Stimulated activated CD4-positive, alpha-beta T cell treated with anti-CD3 and anti-CD28 coated beads, Interleukin-15, amount 100 ng/mL, for 1 hour (primary cell): ENCODE measurements at regions not wholly inside any gene's neighbourhood (a gene's known extent, or its start where the extent isn't known, plus 50 kb on each side); places are given as distances from the start of the nearest gene placed in this dataset.

ENCODE experiments used
- DNase-seq, 2 donors: peaks; one replicate each; pipeline ENCODE4 v3.0.0-alpha.2; 2020; ENCODE audit warnings: low read depth in 1 of 2, low spot score in 1 of 2

- no peak for DNase-seq
Measured at GRCh38 chr4:138964716-138965426, 50.7 kb upstream of the NOCT start.

GRCh38 chr4:138963412-138963811 lies 52.2 kb upstream of the NOCT start:
- DNase-seq, result no peak

- no peak for DNase-seq
Measured at GRCh38 chr4:138961664-138962063, 53.9 kb upstream of the NOCT start.

- no peak for DNase-seq
Measured at GRCh38 chr4:138961129-138961528, 54.5 kb upstream of the NOCT start.

GRCh38 chr4:138960175-138960710 lies 55.3 kb upstream of the NOCT start:
- DNase-seq, result no peak

- no peak for DNase-seq
Measured at GRCh38 chr4:138959097-138959815, 56.3 kb upstream of the NOCT start.

GRCh38 chr4:138958519-138958918 lies 57.1 kb upstream of the NOCT start:
- no peak for DNase-seq

- no peak for DNase-seq
Measured at GRCh38 chr4:138957302-138957701, 58.3 kb upstream of the NOCT start.

GRCh38 chr4:138954428-138954827 lies 61.2 kb upstream of the NOCT start:
- no peak for DNase-seq

GRCh38 chr4:138953961-138954371 lies 61.6 kb upstream of the NOCT start:
- DNase-seq, result no peak

- DNase-seq, result peak in 1 of 2 donors; percentile 8
Measured at GRCh38 chr4:138952411-138952810, 63.2 kb upstream of the NOCT start.

GRCh38 chr4:138951764-138952163 lies 63.8 kb upstream of the NOCT start:
- DNase-seq, result no peak

GRCh38 chr4:138949866-138950265 lies 65.7 kb upstream of the NOCT start:
- DNase-seq, result no peak

GRCh38 chr4:138948918-138949317 lies 66.7 kb upstream of the NOCT start:
- DNase-seq, result no peak

GRCh38 chr4:138946306-138946705 lies 69.3 kb upstream of the NOCT start:
- no peak for DNase-seq

GRCh38 chr4:138945840-138946239 lies 69.7 kb upstream of the NOCT start:
- DNase-seq, result no peak

GRCh38 chr4:138945401-138945800 lies 70.2 kb upstream of the NOCT start:
- no peak for DNase-seq

GRCh38 chr4:138943893-138944292 lies 71.7 kb upstream of the NOCT start:
- no peak for DNase-seq

- no peak for DNase-seq
Measured at GRCh38 chr4:138941037-138941436, 74.5 kb upstream of the NOCT start.

- DNase-seq, result no peak
Measured at GRCh38 chr4:138939960-138940359, 75.6 kb upstream of the NOCT start.

- DNase-seq, result no peak
Measured at GRCh38 chr4:138938366-138938690, 77.3 kb upstream of the NOCT start.

GRCh38 chr4:138935135-138935807 lies 80.3 kb upstream of the NOCT start:
- no peak for DNase-seq
